SK-N-MC (cell line): ENCODE measurements at regions not wholly inside any gene's neighbourhood (a gene's known extent, or its start where the extent isn't known, plus 50 kb on each side); places are given as distances from the start of the nearest gene placed in this dataset.

Source experiments
- EZH2 ChIP-seq: fragments of 200-600 bp; sonication (generic); IDR thresholded peaks from one replicate; pipeline ENCODE4 v1.6.1; 2017; ENCODE audit warnings: antibody characterized with exemption
- FOXP2 ChIP-seq: optimal IDR thresholded peaks from 2 replicates; pipeline ENCODE3; 2011; ENCODE audit warnings: mild to moderate bottlenecking, moderate library complexity; ENCODE audit not compliant: insufficient read depth; ENCODE audit errors: extremely low read length, control extremely low read depth
- POLR2AphosphoS5 ChIP-seq: IDR thresholded peaks from 2 replicates; pipeline ENCODE4 v1.6.1; 2012; ENCODE audit warnings: mild to moderate bottlenecking, low read depth, low read length, borderline replicate concordance

- TF ChIP-seq POLR2AphosphoS5: no peak
- no peak for TF ChIP-seq FOXP2
- TF ChIP-seq EZH2: no peak
Measured at GRCh38 chr11:80502511-80502910, 1061.7 kb upstream of the TENM4 start.
